DOHH2 (cell line): ENCODE measurements at regions not wholly inside any gene's neighbourhood (a gene's known extent, or its start where the extent isn't known, plus 50 kb on each side); places are given as distances from the start of the nearest gene placed in this dataset.

Experiments
- EZH2phosphoT487 ChIP-seq: fragments of 200-600 bp; sonication (generic); IDR thresholded peaks from 2 replicates; pipeline ENCODE4 v1.6.1; 2017; ENCODE audit warnings: borderline replicate concordance, mild to moderate bottlenecking, antibody characterized with exemption, low read length, moderate library complexity, mixed read lengths
- TF ChIP-seq, protein P1 (sequence below): fragments of 200-600 bp; sonication (generic); IDR thresholded peaks from one replicate; pipeline ENCODE4 v1.5.1; 2014; ENCODE audit warnings: antibody characterized with exemption, mild to moderate bottlenecking, low read depth, low read length; ENCODE audit not compliant: poor library complexity, severe bottlenecking

DNA sequence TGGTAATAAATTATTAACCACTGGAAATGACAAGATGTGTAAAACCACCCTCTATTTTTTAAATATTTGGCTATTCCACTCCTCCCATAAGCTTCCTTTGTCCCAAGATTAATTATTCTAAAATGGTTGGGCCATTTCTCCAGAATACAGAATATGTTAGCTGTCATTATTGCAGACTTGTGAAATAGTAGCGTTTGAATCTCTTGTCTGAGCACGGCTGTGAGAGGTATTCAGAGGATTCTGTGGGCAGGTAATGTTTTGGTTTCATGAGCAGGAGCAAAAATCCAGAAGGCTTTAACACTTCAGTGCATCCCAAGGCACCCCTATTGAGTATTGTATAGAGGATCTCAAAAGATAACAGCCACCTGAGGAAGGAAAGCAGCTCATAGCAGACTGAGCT is 256.0 kb downstream of the UQCRFS1 start:
- TF ChIP-seq, protein P1, sequence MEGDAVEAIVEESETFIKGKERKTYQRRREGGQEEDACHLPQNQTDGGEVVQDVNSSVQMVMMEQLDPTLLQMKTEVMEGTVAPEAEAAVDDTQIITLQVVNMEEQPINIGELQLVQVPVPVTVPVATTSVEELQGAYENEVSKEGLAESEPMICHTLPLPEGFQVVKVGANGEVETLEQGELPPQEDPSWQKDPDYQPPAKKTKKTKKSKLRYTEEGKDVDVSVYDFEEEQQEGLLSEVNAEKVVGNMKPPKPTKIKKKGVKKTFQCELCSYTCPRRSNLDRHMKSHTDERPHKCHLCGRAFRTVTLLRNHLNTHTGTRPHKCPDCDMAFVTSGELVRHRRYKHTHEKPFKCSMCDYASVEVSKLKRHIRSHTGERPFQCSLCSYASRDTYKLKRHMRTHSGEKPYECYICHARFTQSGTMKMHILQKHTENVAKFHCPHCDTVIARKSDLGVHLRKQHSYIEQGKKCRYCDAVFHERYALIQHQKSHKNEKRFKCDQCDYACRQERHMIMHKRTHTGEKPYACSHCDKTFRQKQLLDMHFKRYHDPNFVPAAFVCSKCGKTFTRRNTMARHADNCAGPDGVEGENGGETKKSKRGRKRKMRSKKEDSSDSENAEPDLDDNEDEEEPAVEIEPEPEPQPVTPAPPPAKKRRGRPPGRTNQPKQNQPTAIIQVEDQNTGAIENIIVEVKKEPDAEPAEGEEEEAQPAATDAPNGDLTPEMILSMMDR = no peak
- no peak for TF ChIP-seq EZH2phosphoT487
